ENCODE measurements at regions not wholly inside any gene's neighbourhood (a gene's known extent, or its start where the extent isn't known, plus 50 kb on each side); places are given as distances from the start of the nearest gene placed in this dataset.

DNA sequence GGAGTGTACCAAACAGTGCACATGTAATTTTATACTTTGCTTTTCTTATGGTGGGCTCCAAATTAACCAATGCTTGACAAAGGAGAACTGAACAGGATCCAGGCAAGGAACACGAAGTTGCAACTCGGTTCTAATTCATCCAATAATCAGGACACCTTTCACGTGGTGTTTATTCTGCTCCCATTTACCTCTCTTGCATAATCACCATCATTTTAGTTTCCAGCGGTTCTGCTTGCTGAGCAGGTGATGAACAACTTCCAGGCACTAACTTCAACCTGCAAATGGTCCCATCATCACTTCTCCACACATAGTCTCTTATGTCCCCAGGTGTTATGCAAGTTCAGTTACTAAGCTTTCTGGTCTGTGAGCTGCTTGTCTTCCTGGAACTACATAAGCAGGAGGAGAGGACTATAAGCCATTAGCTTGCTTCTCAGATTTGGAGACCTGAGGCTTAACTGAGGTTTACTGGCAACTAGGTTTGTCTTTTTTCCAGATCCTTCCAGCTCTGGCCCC, 326.8 kb upstream of the SLC30A5 start:
- no peaks in the 10 kb centered on the region for H3K27me3 Mint-ChIP-seq
- Histone ChIP-seq H3K4me1 (ENCODE audit: insufficient read depth, low read length) (no peaks in the 10 kb centered on the region), H3K36me3 (ENCODE audit: insufficient read depth, low read length) (no peaks in the 10 kb centered on the region), H3K27me3 (ENCODE audit: insufficient read depth, low read length) (no peaks in the 10 kb centered on the region), H3K9me3 (ENCODE audit: control insufficient read depth in 1 of 2, low read length in 2 of 2) (no peaks in the 10 kb centered on the region), H3K4me3 (ENCODE audit: low read length in 2 of 2) (no peak overlapping the region), H3K27ac (ENCODE audit: low read depth, low read length) (no peak overlapping the region)
- no peak for DNase-seq
- H3K4me3 Mint-ChIP-seq, result no peak overlapping the region
- intact Hi-C loops (cut with micrococcal nuclease), result no loop called here
- POLR2A ChIA-PET (ENCODE audit: partially characterized antibody), result no interaction called here
- H3K36me3 Mint-ChIP-seq, result no peaks in the 10 kb centered on the region
- no peaks in the 10 kb centered on the region for H3K9me3 Mint-ChIP-seq
- CTCF ChIA-PET (ENCODE audit: partially characterized antibody), result no interaction called here
- H3K27ac Mint-ChIP-seq, result no peak overlapping the region
- no peaks in the 10 kb centered on the region for H3K4me1 Mint-ChIP-seq

GRCh38 chr5:68770551-68770950, 323.3 kb upstream of the SLC30A5 start:
- no peaks in the 10 kb centered on the region for H3K4me1 ChIP-seq (ENCODE audit: insufficient read depth, low read length)
- Mint-ChIP-seq H3K27ac (no peak overlapping the region), H3K27me3 (no peaks in the 10 kb centered on the region), H3K4me3 (no peak overlapping the region), H3K36me3 (no peaks in the 10 kb centered on the region), H3K9me3 (peaks cover 0 to 2% (median 0%) of the 10 kb centered on the region in 8 donors), H3K4me1 (no peaks in the 10 kb centered on the region)
- intact Hi-C loops (cut with micrococcal nuclease), result no loop called here
- no peak for DNase-seq
- CTCF ChIA-PET (ENCODE audit: partially characterized antibody), result no interaction called here
- H3K4me3 ChIP-seq (ENCODE audit: low read length in 2 of 2), result no peak overlapping the region
- no peaks in the 10 kb centered on the region for H3K27me3 ChIP-seq (ENCODE audit: insufficient read depth, low read length)
- no peaks in the 10 kb centered on the region for H3K36me3 ChIP-seq (ENCODE audit: insufficient read depth, low read length)
- no peak overlapping the region for H3K27ac ChIP-seq (ENCODE audit: low read depth, low read length)
- H3K9me3 ChIP-seq (ENCODE audit: control insufficient read depth in 1 of 2, low read length in 2 of 2), result no peaks in the 10 kb centered on the region
- POLR2A ChIA-PET (ENCODE audit: partially characterized antibody), result no interaction called here

DNA sequence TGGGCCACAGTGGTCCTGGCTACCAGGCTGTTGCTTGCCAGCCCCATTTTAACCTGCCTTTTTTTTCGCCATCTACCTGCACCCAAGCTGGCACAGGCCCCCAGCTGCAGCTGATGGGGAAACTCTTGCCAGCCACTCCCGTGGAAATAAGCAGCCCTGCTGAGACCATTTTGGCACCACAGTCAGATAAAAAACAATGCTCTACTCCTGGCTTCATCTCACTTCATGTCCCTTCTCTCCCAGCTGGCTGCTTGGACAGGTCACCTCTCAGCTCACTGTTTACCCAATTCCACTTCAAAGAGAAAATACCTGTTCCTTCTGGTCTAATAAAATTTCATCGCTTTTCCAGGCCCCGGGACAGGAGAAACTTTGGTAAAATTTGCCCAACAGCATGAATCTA, 322.6 kb upstream of the SLC30A5 start:
- Mint-ChIP-seq H3K4me1 (no peaks in the 10 kb centered on the region), H3K36me3 (no peaks in the 10 kb centered on the region), H3K27ac (no peak overlapping the region), H3K27me3 (no peaks in the 10 kb centered on the region), H3K9me3 (peaks cover 0 to 2% (median 0%) of the 10 kb centered on the region in 8 donors), H3K4me3 (no peak overlapping the region)
- no peaks in the 10 kb centered on the region for H3K4me1 ChIP-seq (ENCODE audit: insufficient read depth, low read length)
- ChIA-PET POLR2A (ENCODE audit: partially characterized antibody) (no interaction called here), CTCF (ENCODE audit: partially characterized antibody) (no interaction called here)
- no peaks in the 10 kb centered on the region for H3K27me3 ChIP-seq (ENCODE audit: insufficient read depth, low read length)
- no peak overlapping the region for H3K4me3 ChIP-seq (ENCODE audit: low read length in 2 of 2)
- no peaks in the 10 kb centered on the region for H3K9me3 ChIP-seq (ENCODE audit: control insufficient read depth in 1 of 2, low read length in 2 of 2)
- intact Hi-C loops (cut with micrococcal nuclease), result no loop called here
- no peak for DNase-seq
- H3K36me3 ChIP-seq (ENCODE audit: insufficient read depth, low read length), result no peaks in the 10 kb centered on the region
- H3K27ac ChIP-seq (ENCODE audit: low read depth, low read length), result no peak overlapping the region

DNA sequence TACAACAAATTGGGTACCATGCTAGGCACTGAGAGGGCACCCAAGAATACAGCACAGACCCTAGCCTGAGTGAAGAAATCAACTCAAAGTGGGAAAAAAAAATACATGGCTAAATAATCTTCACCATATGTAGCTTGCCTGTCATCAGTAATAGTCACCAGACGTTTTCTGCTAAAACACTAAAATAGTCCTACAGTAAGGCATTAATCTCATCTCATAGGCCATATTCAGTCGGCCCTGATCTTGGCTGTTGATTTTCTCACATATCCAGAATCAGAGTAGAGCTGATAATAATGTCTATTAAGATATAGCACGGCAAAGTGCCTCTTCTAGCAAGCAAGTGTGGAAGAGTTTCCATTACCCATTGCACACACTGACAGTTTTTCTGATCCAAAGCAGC, 322.1 kb upstream of the SLC30A5 start:
- Mint-ChIP-seq H3K27ac (no peak overlapping the region), H3K4me3 (no peak overlapping the region), H3K27me3 (no peaks in the 10 kb centered on the region)

GRCh38 chr5:68776381-68776780, 317.4 kb upstream of the SLC30A5 start:
- Histone ChIP-seq H3K4me1 (ENCODE audit: insufficient read depth, low read length) (no peaks in the 10 kb centered on the region), H3K9me3 (ENCODE audit: control insufficient read depth in 1 of 2, low read length in 2 of 2) (no peaks in the 10 kb centered on the region), H3K36me3 (ENCODE audit: insufficient read depth, low read length) (no peaks in the 10 kb centered on the region), H3K27me3 (ENCODE audit: insufficient read depth, low read length) (no peaks in the 10 kb centered on the region), H3K4me3 (ENCODE audit: low read length in 2 of 2) (no peak overlapping the region), H3K27ac (ENCODE audit: low read depth, low read length) (no peak overlapping the region)
- Mint-ChIP-seq H3K27me3 (no peaks in the 10 kb centered on the region), H3K27ac (no peak overlapping the region), H3K9me3 (peaks cover 0 to 2% (median under 1%) of the 10 kb centered on the region in 8 donors), H3K36me3 (no peaks in the 10 kb centered on the region), H3K4me3 (no peak overlapping the region), H3K4me1 (no peaks in the 10 kb centered on the region)
- POLR2A ChIA-PET (ENCODE audit: partially characterized antibody), result no interaction called here
- intact Hi-C loops (cut with micrococcal nuclease), result no loop called here
- no peak for DNase-seq
- CTCF ChIA-PET (ENCODE audit: partially characterized antibody), result no interaction called here

More for the DNA sequence above, 322.1 kb upstream of the SLC30A5 start:
- Histone ChIP-seq H3K4me3 (ENCODE audit: low read length in 2 of 2) (no peak overlapping the region), H3K36me3 (ENCODE audit: insufficient read depth, low read length) (no peaks in the 10 kb centered on the region), H3K27ac (ENCODE audit: low read depth, low read length) (no peak overlapping the region), H3K27me3 (ENCODE audit: insufficient read depth, low read length) (no peaks in the 10 kb centered on the region), H3K4me1 (ENCODE audit: insufficient read depth, low read length) (no peaks in the 10 kb centered on the region), H3K9me3 (ENCODE audit: control insufficient read depth in 1 of 2, low read length in 2 of 2) (no peaks in the 10 kb centered on the region)
- no peaks in the 10 kb centered on the region for H3K4me1 Mint-ChIP-seq
- DNase-seq, result no peak
- no peaks in the 10 kb centered on the region for H3K36me3 Mint-ChIP-seq
- intact Hi-C loops (cut with micrococcal nuclease), result no loop called here
- POLR2A ChIA-PET (ENCODE audit: partially characterized antibody), result no interaction called here
- H3K9me3 Mint-ChIP-seq, result peaks cover 0 to 2% (median 0%) of the 10 kb centered on the region in 8 donors
- CTCF ChIA-PET (ENCODE audit: partially characterized antibody), result no interaction called here

DNA sequence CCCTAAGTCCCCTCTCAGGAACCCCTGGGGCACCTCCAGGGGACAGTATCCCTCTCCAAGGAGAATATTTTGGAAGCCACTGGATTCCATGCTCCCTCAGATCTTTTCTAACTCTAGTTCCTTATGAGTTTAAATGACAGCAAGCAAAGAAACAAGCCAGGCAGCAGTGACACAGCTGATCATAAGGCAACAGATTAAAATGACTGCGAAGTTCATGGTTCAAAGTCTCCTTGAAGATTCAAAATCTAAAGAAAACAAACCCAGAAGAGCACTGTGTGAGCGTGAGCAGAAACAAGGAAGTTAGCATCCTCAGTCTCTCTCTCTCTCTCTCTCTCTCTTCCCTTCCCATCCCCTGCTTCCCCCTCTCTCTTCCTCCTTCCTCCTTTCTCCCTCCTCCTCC, 316.7 kb upstream of the SLC30A5 start:
- peaks cover 0 to 2% (median under 1%) of the 10 kb centered on the region in 8 donors for H3K9me3 Mint-ChIP-seq
- ChIA-PET POLR2A (ENCODE audit: partially characterized antibody) (no interaction called here), CTCF (ENCODE audit: partially characterized antibody) (no interaction called here)
- DNase-seq, result no peak
- Histone ChIP-seq H3K27me3 (ENCODE audit: insufficient read depth, low read length) (no peaks in the 10 kb centered on the region), H3K36me3 (ENCODE audit: insufficient read depth, low read length) (no peaks in the 10 kb centered on the region), H3K27ac (ENCODE audit: low read depth, low read length) (no peak overlapping the region), H3K4me3 (ENCODE audit: low read length in 2 of 2) (no peak overlapping the region), H3K4me1 (ENCODE audit: insufficient read depth, low read length) (no peaks in the 10 kb centered on the region), H3K9me3 (ENCODE audit: control insufficient read depth in 1 of 2, low read length in 2 of 2) (no peaks in the 10 kb centered on the region)
- no peaks in the 10 kb centered on the region for H3K4me1 Mint-ChIP-seq
- intact Hi-C loops (cut with micrococcal nuclease), result no loop called here
- H3K27ac Mint-ChIP-seq, result no peak overlapping the region
- H3K4me3 Mint-ChIP-seq, result no peak overlapping the region
- H3K36me3 Mint-ChIP-seq, result no peaks in the 10 kb centered on the region
- H3K27me3 Mint-ChIP-seq, result no peaks in the 10 kb centered on the region

GRCh38 chr5:68778484-68778883, 315.3 kb upstream of the SLC30A5 start:
- H3K4me3 Mint-ChIP-seq, result no peak overlapping the region

More at GRCh38 chr5:68778484-68778883, 315.3 kb upstream of the SLC30A5 start:
- Mint-ChIP-seq H3K4me1 (no peaks in the 10 kb centered on the region), H3K27me3 (peaks cover 0 to 1% of the 10 kb centered on the region in 2 donors), H3K36me3 (no peaks in the 10 kb centered on the region), H3K27ac (no peak overlapping the region), H3K9me3 (peaks cover 0 to 7% (median 4%) of the 10 kb centered on the region in 8 donors)
- Histone ChIP-seq H3K27me3 (ENCODE audit: insufficient read depth, low read length) (no peaks in the 10 kb centered on the region), H3K4me1 (ENCODE audit: insufficient read depth, low read length) (no peaks in the 10 kb centered on the region), H3K27ac (ENCODE audit: low read depth, low read length) (no peak overlapping the region), H3K36me3 (ENCODE audit: insufficient read depth, low read length) (no peaks in the 10 kb centered on the region), H3K9me3 (ENCODE audit: control insufficient read depth in 1 of 2, low read length in 2 of 2) (no peaks in the 10 kb centered on the region), H3K4me3 (ENCODE audit: low read length in 2 of 2) (no peak overlapping the region)
- no peak for DNase-seq
- ChIA-PET POLR2A (ENCODE audit: partially characterized antibody) (no interaction called here), CTCF (ENCODE audit: partially characterized antibody) (no interaction called here)
- intact Hi-C loops (cut with micrococcal nuclease), result no loop called here

Measured in CD4-positive, alpha-beta memory T cell (primary cell).